Colonic mucosa (tissue), 4 donors: ENCODE measurements at regions not wholly inside any gene's neighbourhood (a gene's known extent, or its start where the extent isn't known, plus 50 kb on each side); places are given as distances from the start of the nearest gene placed in this dataset.

Source experiments
- DNase-seq: peaks from one replicate; pipeline ENCODE4 v3.0.0-alpha.2; 2020
- H3K27ac ChIP-seq: fragments of 200-600 bp; one replicate; pipeline ENCODE4 v1.8.0; 2021
- H3K27me3 ChIP-seq: fragments of 200-600 bp; one replicate; pipeline ENCODE4 v1.8.0; 2021
- H3K36me3 ChIP-seq: fragments of 200-600 bp; one replicate; pipeline ENCODE4 v1.8.0; 2021
- H3K4me1 ChIP-seq: fragments of 200-600 bp; one replicate; pipeline ENCODE4 v1.8.0; 2021; ENCODE audit warnings: mild to moderate bottlenecking
- H3K4me3 ChIP-seq: fragments of 200-600 bp; one replicate; pipeline ENCODE4 v1.8.0; 2021
- H3K9ac ChIP-seq, 2 donors: one replicate each; pipeline ENCODE4 v1.7.0; 2013; ENCODE audit warnings: control low read depth in 2 of 2, low read depth in 2 of 2, low read length in 2 of 2
- H3K9me3 ChIP-seq: fragments of 200-600 bp; one replicate; pipeline ENCODE4 v1.8.0; 2021
- intact Hi-C: fragments of 100-400 bp; cut with DNase I; formaldehyde crosslinking; loops from one replicate; pipeline ENCODE4 v1.14.1; 2022
- TF ChIP-seq, protein P1 (sequence below): fragments of 200-600 bp; IDR thresholded peaks from one replicate; pipeline ENCODE4 v1.8.0; 2022; ENCODE audit warnings: antibody characterized with exemption, mild to moderate bottlenecking
- donor health status: healthy.
- donor health status: DM: no; HTN: no; CAD: no.
- donor health status: DM: no; HTN: no; CAD: no.

DNA sequence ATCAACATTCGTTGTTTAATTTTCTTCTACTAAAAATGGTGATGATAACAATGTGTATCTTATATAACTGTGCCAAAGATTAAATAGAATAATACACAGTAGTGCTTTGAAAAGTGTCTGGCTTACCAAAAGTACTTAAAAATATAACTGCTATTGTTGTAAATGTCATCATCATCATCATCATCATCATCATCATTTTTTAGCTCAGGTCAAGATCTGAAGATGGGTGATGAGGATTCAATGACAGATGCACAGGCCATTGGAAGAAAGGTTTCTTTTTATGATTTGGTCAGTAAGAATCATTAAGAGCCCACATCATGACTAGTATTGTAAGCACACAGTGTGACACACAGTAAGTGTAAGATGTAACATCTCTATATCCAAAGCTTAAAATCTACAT is 795.2 kb downstream of the SLC4A3 start:
- Histone ChIP-seq H3K27ac (no peak overlapping the region), H3K9me3 (no peaks in the 10 kb centered on the region), H3K4me3 (no peak overlapping the region), H3K36me3 (no peaks in the 10 kb centered on the region), H3K4me1 (no peaks in the 10 kb centered on the region), H3K27me3 (no peaks in the 10 kb centered on the region), H3K9ac (no peak overlapping the region)
- TF ChIP-seq, protein P1, sequence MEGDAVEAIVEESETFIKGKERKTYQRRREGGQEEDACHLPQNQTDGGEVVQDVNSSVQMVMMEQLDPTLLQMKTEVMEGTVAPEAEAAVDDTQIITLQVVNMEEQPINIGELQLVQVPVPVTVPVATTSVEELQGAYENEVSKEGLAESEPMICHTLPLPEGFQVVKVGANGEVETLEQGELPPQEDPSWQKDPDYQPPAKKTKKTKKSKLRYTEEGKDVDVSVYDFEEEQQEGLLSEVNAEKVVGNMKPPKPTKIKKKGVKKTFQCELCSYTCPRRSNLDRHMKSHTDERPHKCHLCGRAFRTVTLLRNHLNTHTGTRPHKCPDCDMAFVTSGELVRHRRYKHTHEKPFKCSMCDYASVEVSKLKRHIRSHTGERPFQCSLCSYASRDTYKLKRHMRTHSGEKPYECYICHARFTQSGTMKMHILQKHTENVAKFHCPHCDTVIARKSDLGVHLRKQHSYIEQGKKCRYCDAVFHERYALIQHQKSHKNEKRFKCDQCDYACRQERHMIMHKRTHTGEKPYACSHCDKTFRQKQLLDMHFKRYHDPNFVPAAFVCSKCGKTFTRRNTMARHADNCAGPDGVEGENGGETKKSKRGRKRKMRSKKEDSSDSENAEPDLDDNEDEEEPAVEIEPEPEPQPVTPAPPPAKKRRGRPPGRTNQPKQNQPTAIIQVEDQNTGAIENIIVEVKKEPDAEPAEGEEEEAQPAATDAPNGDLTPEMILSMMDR: no peak
- no peak for DNase-seq
- intact Hi-C loops: no loop called here

DNA sequence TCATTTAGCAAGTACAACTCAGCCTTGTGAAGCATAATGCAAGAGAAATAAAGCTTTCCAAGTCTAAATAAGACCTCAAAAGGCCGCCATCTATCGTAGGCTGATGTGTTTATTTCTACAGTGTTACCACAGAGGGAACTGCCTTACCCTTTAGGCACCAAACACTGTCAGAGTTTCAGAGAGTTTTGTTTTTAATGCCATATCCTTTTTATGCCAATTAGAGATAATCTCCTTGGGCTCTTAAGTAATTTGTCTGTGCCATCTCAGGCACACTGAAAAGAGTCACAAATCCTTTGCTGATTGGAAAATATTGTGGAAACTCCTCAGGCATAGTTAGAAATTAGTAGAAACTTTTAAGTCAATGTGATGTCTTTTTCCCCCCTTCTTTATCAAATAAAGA is 797.1 kb downstream of the SLC4A3 start:
- Histone ChIP-seq H3K4me1 (no peaks in the 10 kb centered on the region), H3K9me3 (no peaks in the 10 kb centered on the region), H3K27me3 (no peaks in the 10 kb centered on the region), H3K27ac (no peak overlapping the region), H3K9ac (no peak overlapping the region), H3K4me3 (no peak overlapping the region), H3K36me3 (no peaks in the 10 kb centered on the region)
- TF ChIP-seq, protein P1: no peak
- no peak for DNase-seq
- intact Hi-C loops: no loop called here

DNA sequence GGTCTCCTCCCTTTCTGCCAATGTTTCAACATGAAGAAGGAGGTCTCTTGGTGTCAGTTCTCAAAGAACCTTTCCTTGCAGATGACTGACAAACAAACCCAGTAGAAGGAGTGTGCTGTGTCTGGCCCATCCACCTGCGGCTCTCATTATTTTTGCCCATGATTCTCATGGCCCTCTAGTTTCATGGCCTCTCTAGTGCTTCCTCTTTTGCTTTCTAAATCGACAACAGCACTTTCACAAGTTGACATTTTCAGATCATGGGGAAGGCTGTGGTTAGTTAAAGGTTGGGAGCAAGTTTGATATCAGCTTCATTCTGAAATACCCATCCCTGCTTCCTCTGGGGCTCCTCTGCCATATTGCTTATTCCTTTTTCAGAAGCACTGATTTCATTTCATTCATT is 805.2 kb downstream of the SLC4A3 start:
- Histone ChIP-seq H3K36me3 (no peaks in the 10 kb centered on the region), H3K4me3 (no peak overlapping the region), H3K27me3 (no peaks in the 10 kb centered on the region), H3K4me1 (no peaks in the 10 kb centered on the region), H3K27ac (no peak overlapping the region), H3K9me3 (no peaks in the 10 kb centered on the region), H3K9ac (no peak overlapping the region)
- intact Hi-C loops: no loop called here
- DNase-seq: no peak
- TF ChIP-seq, protein P1: no peak

DNA sequence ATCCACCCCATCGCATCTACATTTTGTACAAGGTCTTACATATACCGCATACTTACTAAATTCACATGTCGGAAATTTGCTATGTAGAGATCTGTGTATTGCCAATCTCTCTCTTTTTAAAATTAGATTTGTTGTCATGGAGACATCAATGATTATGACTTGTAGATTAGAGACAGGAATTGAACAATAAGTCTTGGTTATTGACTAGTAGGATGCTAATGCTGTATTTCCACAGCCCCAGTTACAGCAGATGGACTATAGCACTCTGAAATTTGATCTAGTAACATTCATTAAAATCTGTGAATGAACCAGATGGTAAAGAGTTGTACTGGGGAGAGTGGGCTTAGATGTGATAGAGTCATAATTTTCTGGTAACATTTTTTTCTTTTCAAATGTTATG is 805.7 kb downstream of the SLC4A3 start:
- DNase-seq: no peak
- Histone ChIP-seq H3K9me3 (no peaks in the 10 kb centered on the region), H3K4me3 (no peak overlapping the region), H3K36me3 (no peaks in the 10 kb centered on the region), H3K27ac (no peak overlapping the region), H3K27me3 (no peaks in the 10 kb centered on the region), H3K4me1 (no peaks in the 10 kb centered on the region), H3K9ac (no peak overlapping the region)
- intact Hi-C loops: no loop called here
- TF ChIP-seq, protein P1: no peak

DNA sequence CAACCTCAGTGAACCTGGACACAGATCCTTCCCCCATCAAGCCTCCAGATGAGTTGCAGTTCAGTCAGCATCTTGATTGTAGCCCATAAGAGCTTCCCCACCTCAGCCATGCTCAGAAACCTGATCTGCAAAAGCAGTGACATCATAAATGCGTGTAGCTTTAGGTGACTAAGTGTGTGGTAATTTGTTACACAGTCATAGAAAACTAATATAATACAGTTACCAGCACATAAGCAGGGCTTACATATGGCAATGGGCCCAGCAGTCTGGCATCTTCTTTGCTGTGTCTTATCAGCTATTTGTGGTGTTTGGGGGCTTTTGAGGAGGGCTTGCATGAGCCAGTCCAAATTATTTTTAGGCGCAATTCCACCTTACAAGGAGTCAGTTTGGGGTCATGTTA is 807.0 kb downstream of the SLC4A3 start:
- H3K4me3 ChIP-seq: no peak overlapping the region
- intact Hi-C loops: no loop called here
- no peaks in the 10 kb centered on the region for H3K36me3 ChIP-seq
- H3K4me1 ChIP-seq: no peaks in the 10 kb centered on the region
- H3K9ac ChIP-seq: no peak overlapping the region
- TF ChIP-seq, protein P1: no peak
- no peaks in the 10 kb centered on the region for H3K9me3 ChIP-seq
- no peak for DNase-seq
- H3K27me3 ChIP-seq: no peaks in the 10 kb centered on the region
- H3K27ac ChIP-seq: no peak overlapping the region

DNA sequence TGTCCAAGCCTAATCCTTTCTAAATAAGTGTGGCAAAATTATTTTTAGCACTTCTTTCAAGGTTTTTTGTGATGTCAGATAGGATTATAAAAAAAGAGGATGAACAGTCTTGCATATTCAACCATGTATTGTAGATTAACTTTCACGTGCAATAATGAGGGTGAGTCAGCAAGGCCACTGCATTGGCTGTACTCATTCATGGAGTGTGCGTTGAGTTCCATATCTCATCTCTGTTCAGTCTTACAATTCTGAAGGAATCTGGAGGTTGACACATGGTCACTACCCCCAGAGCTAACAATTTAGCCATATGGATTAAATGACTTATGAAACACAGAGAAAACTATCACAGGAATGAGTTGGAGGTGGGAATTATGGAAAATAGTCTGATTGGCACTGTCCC is 810.5 kb downstream of the SLC4A3 start:
- Histone ChIP-seq H3K9ac (no peak overlapping the region), H3K27me3 (no peaks in the 10 kb centered on the region), H3K9me3 (no peaks in the 10 kb centered on the region), H3K4me1 (no peaks in the 10 kb centered on the region), H3K36me3 (no peaks in the 10 kb centered on the region), H3K27ac (no peak overlapping the region), H3K4me3 (no peak overlapping the region)
- intact Hi-C loops: no loop called here
- TF ChIP-seq, protein P1: no peak
- no peak for DNase-seq
